ENCODE measurements at regions not wholly inside any gene's neighbourhood (a gene's known extent, or its start where the extent isn't known, plus 50 kb on each side); places are given as distances from the start of the nearest gene placed in this dataset.

DNA sequence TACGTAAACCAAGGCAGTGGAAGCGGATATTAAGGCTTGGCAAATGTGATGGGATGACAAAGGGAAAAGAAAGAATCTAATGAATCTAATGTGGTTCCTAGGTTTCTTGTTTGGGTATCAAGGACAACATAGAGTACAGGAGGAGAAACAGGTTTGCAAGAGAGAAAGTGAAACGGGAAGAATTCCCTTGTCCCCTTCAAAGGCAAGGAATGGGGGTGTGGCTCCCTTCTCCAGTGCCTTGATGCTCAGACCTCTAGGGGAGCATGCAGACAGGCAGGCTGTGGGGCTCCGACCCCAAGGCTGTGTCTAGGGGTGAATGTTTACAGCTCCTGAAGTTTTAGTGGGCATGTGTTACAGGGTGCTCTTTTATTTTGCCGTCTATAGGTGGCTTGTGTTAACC, 317.5 kb upstream of the HSF2 start:
- Histone ChIP-seq H3K36me3 (no peaks in the 10 kb centered on the region), H3K4me3 (no peak overlapping the region), H3K27me3 (no peaks in the 10 kb centered on the region), H3K9me3 (no peaks in the 10 kb centered on the region), H3K4me1 (no peaks in the 10 kb centered on the region), H3K27ac (no peak overlapping the region)
- ATAC-seq (no peak), DNase-seq (no peak)
- 83 to 86% methylated on average over 5 of the region's 5 CpGs for WGBS, 2 donors
- intact Hi-C loops (cut with DNase I): no loop called here
- TF ChIP-seq, protein P1, sequence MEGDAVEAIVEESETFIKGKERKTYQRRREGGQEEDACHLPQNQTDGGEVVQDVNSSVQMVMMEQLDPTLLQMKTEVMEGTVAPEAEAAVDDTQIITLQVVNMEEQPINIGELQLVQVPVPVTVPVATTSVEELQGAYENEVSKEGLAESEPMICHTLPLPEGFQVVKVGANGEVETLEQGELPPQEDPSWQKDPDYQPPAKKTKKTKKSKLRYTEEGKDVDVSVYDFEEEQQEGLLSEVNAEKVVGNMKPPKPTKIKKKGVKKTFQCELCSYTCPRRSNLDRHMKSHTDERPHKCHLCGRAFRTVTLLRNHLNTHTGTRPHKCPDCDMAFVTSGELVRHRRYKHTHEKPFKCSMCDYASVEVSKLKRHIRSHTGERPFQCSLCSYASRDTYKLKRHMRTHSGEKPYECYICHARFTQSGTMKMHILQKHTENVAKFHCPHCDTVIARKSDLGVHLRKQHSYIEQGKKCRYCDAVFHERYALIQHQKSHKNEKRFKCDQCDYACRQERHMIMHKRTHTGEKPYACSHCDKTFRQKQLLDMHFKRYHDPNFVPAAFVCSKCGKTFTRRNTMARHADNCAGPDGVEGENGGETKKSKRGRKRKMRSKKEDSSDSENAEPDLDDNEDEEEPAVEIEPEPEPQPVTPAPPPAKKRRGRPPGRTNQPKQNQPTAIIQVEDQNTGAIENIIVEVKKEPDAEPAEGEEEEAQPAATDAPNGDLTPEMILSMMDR (IDR thresholded peaks at IDR 0.05): no peak

DNA sequence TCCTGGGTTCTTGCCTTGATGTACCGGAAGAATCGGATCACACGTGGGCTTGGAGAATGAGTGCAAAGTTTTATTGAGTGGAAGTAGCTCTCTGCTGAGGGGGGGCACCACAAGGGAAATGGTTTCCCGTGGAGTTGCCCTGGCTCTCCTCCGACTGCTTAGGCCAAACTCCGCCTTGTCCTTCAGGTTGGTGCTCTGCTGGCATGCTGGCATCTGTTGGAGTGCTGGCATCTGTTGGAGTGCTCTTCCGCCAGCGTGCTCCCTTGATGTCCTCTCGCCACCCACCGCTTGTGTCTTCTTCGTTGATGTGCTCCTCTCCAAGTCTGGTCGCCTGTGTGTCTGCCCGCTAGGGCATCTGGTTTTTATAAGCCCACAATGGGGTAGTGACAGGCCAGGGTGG, 317.1 kb upstream of the HSF2 start:
- no peak for ATAC-seq
- 87 to 89% methylated on average over 13 of the region's 13 CpGs for WGBS, 2 donors

GRCh38 chr6:122092366-122092765, 307.1 kb upstream of the HSF2 start:
- DNase-seq (no peak), ATAC-seq (no peak)
- 91 to 94% methylated on average over 1 of the region's 1 CpG for WGBS, 2 donors
- H3K27me3 ChIP-seq: no peaks in the 10 kb centered on the region
- no peaks in the 10 kb centered on the region for H3K9me3 ChIP-seq
- no peak overlapping the region for H3K27ac ChIP-seq
- TF ChIP-seq, protein P1 (IDR thresholded peaks at IDR 0.05): no peak
- H3K36me3 ChIP-seq: no peaks in the 10 kb centered on the region
- no peak overlapping the region for H3K4me3 ChIP-seq
- H3K4me1 ChIP-seq: no peaks in the 10 kb centered on the region
- intact Hi-C loops (cut with DNase I): no loop called here

More for the DNA sequence above, 317.1 kb upstream of the HSF2 start:
- intact Hi-C loops (cut with DNase I): no loop called here
- no peaks in the 10 kb centered on the region for H3K4me1 ChIP-seq
- TF ChIP-seq, protein P1 (IDR thresholded peaks at IDR 0.05): no peak
- H3K27ac ChIP-seq: no peak overlapping the region
- H3K4me3 ChIP-seq: no peak overlapping the region
- no peaks in the 10 kb centered on the region for H3K9me3 ChIP-seq
- H3K36me3 ChIP-seq: no peaks in the 10 kb centered on the region
- no peak for DNase-seq
- H3K27me3 ChIP-seq: no peaks in the 10 kb centered on the region

DNA sequence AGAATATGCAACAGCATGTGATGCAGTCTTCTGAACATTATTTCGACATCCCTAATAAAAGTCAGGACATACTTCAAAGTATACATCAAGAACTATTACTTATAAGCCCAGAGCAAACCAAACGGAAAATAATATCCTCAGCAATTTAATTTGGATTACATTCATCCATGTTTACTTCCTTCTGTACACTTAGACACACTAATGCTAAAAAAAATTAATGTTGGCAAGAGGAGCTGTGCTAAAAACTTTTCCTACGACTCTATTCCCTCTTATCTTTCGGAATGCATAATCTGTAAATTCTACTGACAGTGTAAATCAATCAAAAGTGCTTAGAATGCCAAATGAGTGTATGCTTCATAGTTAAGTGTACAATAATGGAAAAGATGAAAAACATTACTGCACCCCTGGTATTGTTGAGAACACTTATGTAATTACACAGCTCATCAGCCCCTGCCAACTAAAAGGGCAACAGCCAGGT, 301.2 kb upstream of the HSF2 start:
- H3K4me1 ChIP-seq: peaks cover 0 to 6% (median 0%) of the 10 kb centered on the region in 9 donors
- ATAC-seq (no peak), DNase-seq (no peak)
- intact Hi-C loops (cut with DNase I): no loop called here
- no peak overlapping the region for H3K4me3 ChIP-seq
- TF ChIP-seq, protein P1 (IDR thresholded peaks at IDR 0.05): no peak
- no peaks in the 10 kb centered on the region for H3K9me3 ChIP-seq
- no peaks in the 10 kb centered on the region for H3K36me3 ChIP-seq
- H3K27ac ChIP-seq: no peak overlapping the region
- H3K27me3 ChIP-seq: no peaks in the 10 kb centered on the region
- 46 to 53% methylated on average over 4 of the region's 4 CpGs for WGBS, 2 donors

Data from heart right ventricle (tissue), 16 donors.